ENCODE measurements at regions not wholly inside any gene's neighbourhood (a gene's known extent, or its start where the extent isn't known, plus 50 kb on each side); places are given as distances from the start of the nearest gene placed in this dataset.

DNA sequence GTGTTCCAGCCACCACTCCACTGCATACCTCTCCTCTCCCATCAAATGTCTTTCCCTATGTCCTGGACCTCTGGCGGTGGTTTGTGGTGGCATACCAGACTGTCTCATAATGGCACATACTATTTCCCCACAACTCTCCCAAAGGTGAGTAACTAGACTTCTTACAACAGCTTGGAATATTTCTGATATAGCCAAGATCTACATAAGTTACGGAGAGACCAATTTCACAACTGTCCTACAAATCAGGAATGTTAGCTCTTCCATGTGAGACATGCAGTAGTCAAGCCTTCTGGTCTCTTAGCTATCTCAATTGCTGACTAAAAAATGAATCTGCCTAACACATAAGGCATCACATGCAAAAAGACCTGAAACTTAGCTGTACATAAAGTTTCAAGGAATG is 588.9 kb downstream of the RNF144B start:
- FAIRE-seq: no peak

DNA sequence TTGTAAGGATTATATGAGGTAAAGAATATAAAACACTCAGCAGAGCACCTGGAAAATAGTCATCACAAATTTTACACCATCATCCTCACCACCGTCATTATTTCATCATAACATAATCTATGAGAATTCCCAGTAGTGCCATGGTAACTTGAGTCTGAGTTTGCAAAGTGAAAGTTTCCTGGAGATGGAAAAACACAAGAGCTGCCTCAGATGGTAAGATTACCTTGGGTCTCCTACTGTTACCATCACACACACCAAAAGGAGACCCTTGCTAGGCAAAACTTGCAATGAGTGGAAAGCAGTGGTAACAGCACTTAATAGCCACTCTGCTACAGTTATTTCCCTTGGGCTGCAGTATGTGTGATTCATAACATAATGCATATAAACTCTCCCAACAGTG is 589.8 kb downstream of the RNF144B start:
- FAIRE-seq: no peak

DNA sequence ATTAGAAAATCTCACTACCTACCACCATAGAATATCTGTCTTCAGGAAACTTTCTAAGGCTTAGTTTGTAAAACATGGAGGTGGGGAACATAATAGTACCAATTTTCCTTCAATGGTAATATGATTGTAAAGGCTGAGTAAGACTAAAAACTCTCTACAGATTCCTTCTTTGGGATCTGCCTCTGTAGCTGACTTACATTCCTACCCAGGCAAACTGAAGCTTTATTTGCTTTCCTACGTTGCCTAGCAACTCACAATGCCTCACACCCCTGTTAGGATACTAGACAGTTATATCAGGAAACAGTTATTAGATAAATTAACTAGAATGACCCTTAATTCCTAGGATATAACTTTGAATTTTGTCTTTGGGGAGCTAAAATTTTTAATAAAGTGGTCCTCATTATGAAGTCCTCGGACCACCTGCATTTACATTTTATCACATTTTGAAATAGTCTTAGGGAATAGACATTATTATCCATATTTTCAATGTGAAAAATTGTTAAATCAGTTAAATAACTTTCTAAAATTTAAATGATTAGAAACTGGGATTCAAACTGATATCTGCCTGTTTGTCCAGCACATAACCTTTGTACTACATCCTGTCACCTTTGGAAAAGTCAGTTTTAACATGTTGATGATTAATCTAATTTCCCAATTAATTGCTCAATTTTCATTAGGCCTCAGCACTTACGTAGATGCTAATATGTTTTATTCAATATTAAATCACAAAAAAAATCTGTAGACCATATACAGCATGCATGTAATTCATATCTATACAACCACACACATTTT is 591.4 kb downstream of the RNF144B start:
- no peak for FAIRE-seq

DNA sequence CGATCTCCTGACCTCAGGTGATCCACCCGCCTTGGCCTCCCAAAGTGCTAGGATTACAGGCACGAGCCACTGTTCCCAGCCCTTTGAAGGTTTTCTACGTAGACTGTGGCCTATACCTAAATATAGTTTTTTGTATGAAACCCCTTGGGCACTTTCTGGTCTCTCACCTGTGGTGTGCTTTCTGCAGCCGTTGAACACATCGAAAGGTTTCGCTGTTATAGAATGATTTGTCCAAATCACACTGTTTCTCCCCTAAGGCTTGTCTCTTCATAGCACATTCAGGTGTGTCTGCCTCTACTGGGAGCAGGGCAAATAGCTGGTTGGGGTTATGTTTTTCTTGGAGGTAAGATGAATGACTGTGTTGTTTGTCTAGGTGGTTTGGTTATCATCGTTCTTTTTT is 597.9 kb downstream of the RNF144B start:
- FAIRE-seq: no peak

DNA sequence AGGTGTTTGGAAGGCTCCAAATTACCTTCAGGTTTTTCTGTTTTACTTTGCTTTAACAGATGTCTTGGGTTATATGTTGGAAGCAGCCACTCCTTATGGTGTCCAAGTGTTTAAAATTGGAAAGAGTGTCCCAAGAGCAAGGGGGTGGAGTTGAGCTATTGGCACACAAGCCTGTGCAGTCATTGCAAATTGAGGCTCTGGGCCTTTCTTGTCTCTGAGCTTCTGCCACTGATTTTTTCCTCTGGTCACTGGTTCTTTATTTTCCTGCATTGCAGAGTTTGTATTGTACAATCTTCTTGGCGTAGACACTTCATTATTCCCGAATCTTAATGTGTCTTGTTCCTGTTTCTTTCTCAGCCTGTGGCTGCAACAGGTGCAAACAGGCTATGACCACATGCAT is 598.8 kb downstream of the RNF144B start:
- no peak for FAIRE-seq

DNA sequence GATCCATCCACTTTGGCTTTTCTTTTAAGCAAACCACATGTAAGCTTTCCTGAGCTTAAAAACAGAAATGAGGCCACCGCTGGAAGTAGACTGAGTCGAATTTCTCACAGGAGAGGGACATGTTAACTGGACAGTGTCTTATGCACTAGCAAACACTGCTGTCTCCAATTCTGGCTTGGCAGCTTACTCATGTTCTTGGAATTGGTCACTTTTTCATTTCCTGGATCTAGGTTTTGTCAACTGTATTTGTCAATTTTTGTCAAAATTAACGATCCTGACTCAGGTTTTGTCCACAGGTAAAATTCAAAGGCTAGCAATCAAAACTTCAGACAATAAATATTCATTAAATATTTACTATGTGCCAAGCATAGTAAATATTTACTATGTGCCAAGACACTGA is 601.5 kb downstream of the RNF144B start:
- no peak for FAIRE-seq

DNA sequence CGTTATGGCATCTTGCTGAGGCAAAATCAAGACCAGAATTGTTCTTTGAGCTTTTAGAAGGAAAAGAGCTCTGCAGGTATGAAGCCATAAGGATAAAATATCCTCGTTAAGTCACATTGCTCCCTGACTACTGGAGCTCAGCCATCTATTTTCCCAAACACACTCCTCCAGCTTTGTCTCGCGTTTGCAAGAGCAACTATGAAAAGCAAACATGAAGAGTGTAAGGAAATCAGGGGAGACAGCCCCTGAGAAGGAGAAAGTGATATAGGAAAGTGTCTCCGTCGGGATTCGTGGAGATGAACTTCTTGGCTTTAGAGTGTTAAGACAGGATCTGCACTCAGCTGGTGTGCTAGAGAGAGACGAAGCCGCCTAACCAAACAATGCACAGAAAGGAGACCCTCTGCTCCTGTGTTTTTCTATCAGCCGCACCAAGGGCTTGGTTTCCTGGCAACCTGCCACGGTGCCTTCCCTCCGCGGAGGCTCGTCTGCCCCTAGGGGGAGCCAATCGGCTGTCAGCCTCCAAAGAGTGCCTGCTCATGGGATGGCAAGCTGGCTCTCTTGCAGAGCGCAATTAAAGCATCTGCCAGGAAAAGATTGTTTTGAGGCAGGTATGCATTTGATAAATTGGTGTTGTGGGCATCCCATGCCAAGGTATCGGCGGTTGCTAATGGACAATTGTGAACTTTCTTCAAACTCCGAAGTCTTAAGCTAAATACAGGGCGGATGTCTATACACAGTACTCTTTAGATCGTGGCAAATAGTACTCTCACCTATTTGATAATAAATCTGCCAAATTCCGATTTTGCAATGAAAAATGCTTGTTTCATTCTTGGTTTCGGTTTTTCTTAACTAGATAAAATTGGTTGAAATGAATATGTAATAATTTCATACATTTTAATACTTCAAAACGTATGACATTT is 603.2 kb downstream of the RNF144B start:
- no peak for FAIRE-seq

DNA sequence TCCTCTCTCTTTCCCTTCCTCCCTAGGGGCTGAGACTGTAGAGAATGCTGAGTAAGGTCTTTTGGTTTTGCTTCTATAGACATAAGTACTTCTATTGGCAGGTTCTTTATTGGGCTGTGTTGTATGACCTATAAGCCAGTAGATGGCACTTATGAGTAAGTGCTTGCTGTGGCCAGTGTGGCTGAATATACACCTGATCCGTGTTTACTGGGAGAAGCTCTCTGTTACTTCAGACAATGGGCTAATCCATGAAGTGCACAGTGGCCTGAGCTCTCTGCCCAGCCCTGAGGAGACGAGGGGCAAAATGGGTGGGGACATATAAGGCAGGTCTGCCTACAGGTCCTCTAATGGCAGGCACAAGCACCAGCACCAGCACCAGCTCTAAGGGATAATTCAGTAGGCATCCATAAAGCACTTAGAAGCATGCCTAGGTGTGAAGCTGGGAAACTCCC is 610.3 kb downstream of the RNF144B start:
- FAIRE-seq: peak; percentile 60

DNA sequence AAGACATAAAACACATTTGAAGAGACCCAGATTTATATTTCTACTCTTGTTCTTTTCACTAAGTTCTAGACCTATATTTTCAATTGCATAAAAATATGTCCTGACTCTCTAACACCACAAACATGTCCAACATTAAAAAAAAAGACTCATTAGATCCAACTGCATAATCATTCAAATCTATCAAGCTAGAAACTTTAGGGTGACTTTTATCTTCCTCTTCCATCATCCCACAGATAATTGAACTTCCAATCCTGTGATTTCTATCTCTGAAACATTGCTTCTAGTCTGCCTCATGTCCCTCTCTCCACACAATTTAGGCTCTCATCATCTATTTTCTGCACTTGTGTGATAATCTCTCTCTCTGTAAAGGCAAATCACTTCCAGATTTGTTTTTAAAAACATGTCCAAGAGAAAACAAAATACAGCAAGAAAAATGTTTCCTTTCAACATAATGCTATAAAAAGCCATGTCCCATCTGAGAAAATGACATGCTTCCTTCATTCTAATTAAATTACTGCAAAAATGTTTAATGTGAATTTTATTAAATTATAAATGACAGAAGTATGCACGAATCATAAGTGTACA is 615.9 kb downstream of the RNF144B start:
- no peak for FAIRE-seq

DNA sequence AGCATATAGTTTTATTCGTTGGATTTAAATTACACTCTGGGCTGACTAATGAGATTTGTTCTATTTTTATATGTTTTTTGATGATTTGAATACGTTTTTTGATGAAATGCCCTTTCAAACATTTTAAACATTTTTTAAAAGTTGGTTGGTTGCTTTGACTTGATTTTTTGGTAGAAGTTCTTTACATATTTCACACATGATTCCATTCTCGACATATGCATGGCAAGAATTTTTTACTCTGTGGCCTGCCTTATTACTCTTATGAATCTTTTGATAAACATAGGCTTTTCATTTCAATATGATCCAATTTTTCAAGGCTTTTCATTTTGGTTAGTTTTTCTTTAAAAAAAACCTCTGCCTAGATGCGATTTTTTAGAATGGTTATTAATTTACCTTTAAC is 617.0 kb downstream of the RNF144B start:
- FAIRE-seq: no peak

DNA sequence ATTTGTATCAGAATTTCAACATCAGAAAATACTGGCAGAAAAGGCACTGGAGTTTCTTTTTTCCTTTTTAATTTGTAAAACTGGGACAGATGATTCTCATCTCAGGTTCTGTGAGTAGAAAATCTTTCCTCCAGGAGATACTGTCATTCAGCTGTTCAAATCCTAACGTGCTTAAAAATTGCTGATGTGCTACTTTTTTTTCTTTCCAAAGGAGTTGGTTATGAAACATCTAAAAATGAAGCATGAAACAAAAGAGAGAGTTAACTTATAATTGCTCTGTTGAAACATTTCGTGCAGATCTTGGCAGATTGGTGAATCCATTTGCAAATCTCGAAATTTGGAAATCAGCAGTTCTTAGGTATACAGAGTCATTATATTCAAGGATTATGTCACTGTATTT is 622.6 kb downstream of the RNF144B start:
- FAIRE-seq: no peak

DNA sequence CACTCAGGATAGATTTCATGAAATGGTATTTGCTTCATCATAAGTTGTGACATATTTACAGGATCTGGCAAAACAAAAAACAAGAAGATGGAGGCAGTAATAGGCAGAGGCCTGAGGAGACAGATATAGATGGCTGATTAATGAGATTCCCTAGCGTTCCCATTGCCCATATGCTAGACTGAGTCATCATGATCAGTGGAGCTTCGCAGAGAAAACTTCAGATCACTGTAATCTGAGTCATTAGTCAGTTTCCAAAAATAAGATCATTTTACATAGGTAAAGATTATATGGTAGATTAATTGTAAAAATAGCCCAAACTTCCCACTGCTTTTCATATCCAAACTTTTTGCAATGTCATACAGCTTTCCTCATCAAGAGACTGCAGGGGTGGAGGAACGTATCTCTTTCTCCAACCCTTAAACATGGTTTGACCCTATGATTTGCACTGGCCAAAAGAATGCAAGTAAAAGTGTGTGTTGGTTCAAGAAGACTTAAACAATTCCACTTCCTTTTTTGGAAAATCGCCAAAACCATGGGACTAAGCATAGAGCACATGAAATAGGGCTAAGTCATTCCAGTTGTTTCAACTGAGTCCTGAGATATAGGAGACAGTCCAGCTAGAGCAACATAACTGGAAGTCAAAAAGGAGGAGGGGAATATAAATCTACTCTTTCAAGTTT is 626.0 kb downstream of the RNF144B start:
- no peak for FAIRE-seq

DNA sequence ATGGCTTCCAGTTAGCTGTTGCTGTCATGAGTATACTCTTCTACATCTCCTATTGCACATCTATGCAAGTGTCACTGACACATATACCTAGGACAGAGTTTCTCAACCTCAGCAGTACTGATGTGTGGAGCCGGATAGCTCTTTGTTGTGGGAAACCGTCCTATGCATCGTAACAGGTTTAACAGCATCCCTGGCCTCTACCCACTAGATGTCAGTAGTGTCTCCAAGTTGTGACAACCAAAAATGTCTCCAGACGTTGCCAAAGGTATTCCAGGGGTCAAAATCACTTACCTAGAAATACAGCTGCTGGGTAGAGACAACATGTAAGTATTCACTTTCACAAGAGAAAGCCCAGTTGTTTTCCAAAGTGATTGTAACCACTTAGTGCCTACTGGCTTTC is 637.6 kb downstream of the RNF144B start:
- peak; percentile 31 for FAIRE-seq

DNA sequence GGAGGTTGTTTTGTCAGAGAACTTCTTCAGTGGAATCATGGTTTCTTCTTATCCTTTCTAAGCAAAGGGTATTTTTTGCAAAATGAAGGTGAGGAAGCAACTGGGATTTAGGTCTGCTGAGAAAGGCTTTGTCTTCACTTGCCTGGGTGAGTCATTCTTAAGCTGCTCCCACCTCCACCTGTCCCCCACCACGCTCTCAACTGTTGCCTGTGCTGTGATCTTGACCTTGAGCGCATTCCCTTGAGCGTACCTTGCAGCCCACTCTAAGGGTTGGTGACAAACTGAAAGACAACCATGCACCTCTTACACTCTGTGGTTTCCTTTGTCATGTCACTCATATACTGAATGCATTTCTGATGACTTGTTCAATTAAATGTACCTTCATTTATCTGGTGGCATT is 641.1 kb downstream of the RNF144B start:
- FAIRE-seq: no peak

DNA sequence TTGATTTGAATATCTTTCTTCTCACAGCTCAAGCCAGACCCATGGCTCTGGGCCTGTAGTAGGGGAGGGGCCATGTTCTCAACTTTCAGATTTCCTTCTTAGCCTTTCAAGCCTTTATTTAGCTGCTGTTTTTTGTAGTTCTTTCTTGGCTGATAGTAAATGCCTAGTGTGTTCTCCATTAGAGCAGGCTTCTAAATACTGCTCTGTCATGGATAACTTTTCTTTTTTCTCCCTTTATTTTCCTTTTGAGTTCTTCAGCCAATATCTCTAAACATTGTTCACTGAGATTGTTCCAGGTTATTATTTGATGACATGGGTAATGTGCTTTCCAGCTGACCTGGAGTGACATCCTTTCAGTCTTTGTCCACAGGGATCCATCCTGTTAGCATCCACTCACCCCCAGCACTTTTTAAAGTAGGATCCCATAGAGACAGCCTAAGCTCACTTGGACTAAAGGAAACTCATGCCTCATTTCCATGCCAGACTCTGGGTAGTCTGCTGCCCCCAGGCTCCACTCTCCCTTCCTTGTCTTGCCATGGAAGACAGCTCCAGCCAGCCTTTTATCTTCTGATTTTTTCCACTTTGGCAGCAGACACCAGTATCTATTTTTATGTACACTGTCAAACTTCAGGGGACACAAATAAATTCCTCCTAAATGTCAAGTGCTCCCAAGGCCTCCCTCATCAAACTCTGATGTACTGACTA is 645.6 kb downstream of the RNF144B start:
- FAIRE-seq: no peak

DNA sequence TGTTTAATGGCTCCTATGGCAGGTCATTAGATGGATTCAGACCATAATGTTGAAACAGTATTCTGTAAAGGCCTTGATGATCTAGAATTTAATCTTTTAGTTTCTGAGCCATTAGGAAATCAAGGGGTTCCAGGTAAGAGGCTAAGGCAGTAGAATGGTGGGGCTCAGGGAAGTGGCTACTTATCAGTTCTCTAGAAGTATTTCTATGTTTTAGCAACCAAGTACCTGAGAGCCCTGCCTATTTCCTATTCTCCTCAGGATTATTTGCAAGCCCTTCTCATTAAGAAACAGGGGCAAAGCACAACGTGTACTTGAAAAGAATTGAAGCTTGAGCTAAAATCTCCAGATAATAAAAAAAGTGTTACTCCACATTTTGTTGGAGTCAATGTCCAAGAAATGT is 646.5 kb downstream of the RNF144B start:
- no peak for FAIRE-seq

DNA sequence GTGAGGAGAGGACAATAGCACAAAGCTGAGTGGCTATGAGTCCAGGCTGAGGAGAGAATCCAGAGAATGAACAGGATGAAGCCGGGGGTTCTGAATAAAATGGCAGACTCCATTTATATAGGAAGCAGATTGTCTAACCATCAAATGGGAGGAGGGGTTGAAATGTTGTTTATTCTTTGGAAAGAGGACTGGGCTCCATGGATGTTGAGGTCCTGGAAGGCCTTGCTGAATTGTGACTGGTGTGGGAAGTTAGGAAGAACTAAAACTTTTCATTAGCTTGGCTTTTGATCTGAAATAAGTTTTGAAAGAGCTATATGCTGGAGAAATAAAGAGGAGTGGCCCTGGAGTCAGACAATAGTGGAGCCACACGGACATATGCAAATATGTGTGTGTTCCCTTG is 647.8 kb downstream of the RNF144B start:
- no peak for FAIRE-seq

DNA sequence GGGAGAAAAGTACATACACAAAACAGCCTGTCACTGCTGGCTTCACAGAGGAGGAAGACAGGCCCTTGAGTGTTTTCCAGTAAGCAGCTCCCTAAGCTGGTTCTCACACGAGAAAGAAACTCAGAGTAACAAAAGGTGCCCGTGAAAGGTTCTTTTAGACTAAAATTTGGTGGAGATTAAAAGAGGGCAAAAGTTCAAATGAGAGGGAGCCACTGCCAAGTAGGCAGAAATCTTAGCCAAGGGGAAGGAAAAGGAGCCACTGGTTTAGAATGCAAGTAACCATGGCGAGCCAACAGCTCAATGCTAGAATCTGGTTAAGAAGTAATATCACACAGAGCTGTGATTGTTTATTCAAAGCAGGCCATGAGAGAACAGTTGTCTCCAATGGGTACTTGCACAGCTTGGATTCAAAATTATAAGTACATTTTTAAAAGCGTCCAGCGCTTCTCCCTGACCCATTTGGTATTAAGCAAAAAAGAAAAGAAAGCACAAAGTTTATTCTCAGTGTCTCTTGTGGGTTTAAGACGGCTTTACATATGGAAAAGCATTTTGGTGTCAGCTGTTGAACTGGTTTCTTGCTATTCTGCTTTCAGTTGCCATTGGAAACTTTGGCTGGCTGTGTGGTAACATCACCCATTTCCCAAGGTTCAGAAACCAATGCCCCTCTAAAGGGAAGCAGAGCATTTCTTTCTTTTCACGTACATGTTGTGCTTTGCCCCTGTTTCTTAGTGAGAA is 648.5 kb downstream of the RNF144B start:
- no peak for FAIRE-seq

DNA sequence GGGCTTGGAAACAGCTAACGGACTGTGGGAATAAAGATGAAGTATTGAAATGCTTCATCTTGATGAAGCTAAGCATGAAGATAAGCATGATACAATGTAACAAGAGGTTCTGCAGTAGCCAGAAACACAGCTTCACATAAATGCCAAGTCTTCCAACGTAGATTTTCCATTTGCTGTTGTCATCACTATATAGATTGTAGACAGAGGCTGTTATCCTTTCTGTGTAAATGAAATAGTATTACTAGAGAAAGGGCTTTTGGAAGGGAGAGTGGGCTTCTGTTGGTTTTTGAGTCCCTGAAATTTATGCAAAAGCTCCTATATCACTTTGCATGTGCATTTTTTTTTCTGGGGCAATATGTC is 649.0 kb downstream of the RNF144B start:
- no peak for FAIRE-seq

DNA sequence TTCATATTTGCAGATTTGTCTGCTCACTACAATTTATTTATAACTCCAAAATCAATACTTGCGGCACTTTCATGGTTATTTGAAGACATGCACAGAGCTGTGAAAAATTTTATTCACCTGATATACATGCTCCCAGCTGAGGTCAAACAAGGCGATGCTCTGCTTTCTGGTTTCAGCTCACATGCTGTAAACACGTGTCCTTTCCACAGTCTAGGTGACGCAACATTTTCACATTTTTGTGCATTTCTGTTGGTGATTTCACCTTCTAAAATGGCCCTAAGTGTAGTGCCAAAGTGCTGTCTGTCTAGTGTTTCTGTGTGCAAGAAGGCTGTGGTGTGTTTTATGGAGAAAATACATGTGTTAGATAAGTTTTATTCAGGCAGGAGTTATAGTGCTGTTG is 650.5 kb downstream of the RNF144B start:
- no peak for FAIRE-seq

DNA sequence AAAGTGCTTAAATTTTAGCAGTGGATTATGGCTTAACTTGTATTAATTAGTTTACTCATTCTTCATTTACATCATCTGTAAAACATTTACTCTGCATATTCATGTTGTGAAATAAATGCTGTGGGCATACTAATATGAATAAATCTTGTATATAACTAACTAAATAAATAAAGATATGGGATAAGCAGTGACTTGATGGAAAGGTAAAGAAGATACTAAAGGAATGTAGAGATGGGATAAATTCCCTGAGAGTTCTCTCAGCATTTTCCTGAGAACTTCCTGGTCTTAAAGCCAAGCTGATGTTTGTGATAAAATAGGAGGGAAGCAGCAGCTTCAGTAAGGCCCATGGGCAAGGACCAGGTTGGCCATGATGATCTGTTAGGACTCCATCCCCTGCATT is 652.1 kb downstream of the RNF144B start:
- no peak for FAIRE-seq

DNA sequence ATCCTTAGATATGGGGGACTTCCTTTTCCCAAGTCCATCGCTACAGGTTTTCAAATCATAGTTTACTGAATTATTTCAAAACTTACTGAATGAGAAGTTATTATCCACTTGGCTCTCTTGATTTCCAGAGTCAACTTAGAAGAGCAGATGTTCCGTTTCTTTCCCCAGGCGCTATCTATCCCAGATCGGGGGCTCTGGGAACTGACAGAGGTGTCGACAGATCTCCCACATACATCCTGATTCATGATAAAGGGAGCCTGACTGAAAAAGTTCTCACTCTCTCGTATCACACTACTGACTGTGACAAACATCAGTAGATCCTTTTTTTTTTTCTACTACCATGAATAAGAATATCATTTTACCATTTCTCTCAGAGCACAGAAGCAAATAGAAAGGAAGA is 654.8 kb downstream of the RNF144B start:
- FAIRE-seq: no peak
